CD4-positive, alpha-beta T cell treated with Interleukin-21 for 1 hour (primary cell): ENCODE measurements at regions not wholly inside any gene's neighbourhood (a gene's known extent, or its start where the extent isn't known, plus 50 kb on each side); places are given as distances from the start of the nearest gene placed in this dataset.

Experiments used
- DNase-seq: peaks from one replicate; pipeline ENCODE4 v3.0.0-alpha.2; 2020

DNA sequence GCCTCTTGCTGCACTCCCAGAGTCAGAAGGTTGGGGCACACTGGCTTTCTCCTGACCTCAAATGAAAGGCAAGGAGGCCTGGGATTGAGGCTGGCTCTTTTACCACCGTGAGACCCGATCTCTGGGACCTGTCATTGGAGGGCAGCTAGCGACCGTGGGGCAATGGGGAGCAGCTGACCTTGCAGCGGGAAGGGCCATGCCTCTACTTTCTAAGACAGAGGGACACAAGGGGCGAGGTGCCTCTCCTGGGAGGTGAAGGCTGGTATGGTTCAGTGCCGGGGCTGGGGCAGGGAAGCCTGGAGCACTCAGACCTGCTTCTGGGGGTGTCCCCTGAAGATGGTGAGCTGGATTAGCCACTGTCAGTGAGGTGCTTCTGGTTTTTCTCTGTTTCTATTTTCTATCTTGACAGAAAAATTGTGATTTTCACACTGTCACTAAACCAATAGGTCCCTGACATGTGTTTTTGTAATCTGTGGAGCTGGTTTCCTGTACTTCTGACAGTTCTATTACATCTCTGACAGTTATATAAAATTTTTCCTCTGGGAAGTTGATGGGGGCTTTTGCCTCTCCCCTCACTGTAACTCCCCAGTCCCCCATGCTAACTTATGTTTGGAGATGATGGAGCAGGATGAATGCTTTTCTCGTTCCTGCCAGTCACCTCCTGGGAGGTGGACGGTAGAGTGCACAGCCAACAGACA, 340.8 kb downstream of the RPS24 start:
- DNase-seq = no peak

DNA sequence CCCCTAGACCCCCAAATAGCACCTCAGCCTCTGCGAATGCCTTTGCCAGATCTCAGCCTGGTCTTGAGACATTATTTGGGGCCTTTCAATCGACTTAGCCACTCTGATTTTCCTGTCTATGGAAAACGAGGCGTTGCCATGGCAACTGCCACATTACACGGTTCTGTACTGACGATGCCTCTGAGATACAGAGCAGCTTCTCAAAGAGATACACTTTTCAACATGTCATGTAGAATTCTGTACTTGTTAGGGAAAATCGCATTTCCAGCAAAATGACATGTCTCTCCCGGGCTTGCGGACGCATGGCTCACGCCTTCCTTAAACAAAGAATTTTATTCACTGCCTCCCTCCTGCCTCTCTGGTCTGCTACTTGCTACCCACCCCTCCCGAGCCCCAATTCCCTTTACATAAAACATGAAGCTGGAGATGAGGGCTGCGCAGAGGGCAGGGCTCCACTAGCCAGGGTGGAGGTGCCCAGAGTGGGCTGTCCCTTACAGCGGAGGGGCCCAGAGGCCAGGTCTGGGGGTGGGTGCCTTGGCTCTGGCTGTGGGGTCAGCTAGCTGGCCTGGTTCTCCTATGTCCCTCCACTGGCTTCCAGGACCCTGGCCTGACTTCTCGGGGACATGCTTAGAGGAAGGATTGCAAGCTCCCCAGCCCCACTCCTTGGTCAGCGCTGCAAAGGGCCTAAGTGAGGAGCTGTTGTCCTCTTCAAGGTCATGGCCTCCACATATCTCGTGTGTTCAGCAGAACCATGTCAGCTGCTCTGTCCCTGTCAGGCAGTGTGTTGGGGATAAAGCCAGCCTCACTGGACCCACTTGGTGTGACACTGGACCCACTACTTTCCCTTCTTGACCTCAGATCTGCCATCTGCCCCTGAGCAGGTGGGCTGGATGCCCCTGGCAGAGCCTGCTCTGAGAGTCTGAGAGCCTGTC, 342.5 kb downstream of the RPS24 start:
- no peak for DNase-seq

DNA sequence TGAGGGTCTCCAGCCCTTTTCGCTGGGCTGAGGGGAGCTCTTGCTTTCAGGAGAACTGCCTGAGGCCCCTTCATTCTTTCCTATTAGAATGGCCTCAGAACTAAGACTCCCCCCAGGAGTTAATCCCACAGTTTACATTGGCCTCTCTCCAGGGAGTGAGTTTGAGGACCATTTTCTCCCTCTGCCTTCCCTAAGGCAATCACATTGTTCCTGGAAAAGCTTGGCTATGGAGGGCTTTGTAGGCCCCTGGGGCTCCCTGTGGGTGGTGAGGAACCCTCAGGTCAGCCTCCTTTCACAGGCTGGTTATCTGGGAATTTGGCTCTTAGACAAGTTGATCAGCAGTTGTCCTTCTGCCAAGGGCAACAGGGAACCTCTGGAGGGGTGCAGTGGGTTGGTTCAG, 343.7 kb downstream of the RPS24 start:
- no peak for DNase-seq

DNA sequence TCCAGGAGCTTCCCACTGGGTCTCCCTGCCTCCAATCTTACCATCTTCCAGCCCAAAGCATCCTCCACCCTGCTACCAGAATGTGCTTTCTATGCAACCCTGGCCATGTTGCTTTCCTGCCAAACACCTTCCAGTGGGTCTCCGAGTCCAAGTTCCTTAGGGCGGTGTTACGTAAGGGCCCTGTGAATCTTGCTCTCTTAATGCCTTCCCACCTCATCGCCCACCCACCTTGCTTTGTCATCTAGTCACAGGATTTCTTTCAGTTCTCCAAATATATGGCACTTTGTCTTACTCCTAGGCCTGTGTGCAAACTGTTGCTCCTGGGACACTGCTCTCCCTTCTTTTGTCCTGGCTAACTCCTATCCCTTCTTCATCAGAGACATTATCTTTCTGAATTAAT, 344.5 kb downstream of the RPS24 start:
- DNase-seq = no peak

DNA sequence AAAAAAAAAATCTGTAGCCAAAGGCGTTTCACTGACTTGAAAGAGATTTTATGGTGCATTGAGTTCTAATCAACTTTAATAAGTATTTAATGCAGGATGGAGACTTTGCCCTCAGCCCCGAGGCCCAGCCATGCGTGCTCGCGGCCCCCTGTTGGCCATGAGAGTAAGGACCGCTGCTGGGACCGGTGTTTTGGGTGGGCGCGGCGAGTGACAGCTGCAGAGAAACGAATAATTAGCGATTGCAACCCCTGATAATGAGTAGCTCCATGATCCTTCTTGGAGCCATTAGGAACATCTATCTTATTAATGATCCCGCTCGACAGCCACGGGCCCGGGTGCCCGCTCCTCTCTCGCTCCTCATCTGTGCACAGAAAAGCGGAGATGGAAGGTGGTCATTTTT, 347.4 kb downstream of the RPS24 start:
- DNase-seq = no peak

DNA sequence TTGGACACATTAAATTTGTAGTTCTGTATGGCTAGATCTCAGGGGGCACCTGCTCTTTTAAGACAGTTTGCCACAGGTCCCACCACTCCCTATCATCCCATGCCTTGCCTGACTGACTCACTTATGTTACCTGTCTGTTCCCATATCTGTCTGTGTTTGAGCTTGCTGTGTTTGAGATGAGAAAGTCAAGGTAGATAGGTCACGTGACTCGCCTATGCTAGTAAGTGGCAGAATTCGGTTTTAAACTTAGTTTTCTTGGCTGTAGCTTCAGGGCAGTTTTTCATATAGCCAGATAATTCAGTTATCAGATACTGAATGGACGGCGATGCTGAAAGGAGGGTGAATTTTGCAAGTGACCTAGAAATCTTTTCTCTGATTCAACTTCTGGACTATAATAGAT, 348.4 kb downstream of the RPS24 start:
- no peak for DNase-seq

DNA sequence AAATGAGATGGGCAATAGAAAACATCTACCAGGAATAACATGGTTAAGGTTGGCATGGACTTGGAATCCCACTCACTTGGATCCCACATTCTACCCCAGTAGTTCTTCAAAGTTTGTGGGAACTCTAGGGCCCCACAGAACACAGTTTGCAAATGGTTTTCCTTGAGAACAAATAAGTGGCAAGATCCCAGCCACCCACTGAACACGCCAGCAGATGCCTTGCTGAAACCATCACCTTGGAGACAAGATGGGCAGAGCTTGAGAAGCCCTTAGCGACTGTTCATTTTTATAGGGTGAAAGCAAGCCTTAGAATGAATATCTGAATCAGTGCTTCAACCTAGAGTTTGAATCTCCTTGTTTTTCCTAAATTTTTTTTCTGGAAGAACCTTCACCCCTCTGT, 349.1 kb downstream of the RPS24 start:
- DNase-seq = no peak

DNA sequence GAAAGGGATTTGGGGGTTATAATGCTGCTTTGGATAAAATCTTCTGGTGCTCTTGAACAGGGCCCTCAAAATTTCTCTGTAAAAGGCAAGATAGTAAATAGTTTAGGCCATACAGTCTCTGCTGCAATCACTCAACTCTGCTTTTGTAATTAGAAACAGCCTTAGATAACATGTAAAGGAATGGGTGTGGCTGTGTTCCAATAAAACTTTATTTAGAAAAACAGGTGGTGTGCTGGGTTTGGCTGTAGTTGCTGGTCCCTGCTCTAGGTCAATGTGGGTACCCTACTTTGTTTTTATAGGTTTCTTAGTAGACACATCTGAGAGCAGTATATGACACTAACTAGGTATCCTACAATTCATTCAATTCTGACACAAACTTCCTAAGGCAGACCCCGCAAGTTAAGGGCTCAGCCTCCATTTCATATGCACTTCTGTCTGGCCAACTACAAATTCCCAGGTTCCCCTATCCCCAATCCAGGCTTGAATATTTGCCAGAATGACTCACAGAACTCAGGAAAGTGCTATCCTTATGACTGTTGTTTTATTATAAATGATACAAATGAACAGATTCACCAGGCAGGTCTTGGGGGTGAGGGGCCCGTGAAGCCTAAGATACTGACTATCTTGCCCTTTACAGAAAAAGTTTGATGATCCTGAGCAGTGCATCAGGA, 349.9 kb downstream of the RPS24 start:
- DNase-seq = no peak

DNA sequence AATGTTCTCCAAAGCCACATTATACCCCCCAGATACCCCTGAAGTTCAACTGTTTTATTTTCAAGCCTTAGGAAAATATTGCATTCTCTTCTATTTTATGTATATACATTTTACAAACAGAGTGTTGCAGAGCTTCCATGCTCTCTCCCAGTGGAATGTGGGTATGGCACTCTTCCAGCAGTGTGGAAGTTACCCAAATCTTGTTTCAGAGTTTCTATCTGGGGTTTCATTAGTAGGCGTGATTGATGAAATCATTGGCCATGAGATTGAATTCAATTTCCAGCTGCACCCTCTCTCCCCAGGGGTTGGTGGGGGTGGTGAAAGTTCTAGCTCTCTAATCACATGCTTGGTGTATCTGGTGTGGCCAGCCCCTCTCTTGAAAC, 350.4 kb downstream of the RPS24 start:
- DNase-seq = no peak

DNA sequence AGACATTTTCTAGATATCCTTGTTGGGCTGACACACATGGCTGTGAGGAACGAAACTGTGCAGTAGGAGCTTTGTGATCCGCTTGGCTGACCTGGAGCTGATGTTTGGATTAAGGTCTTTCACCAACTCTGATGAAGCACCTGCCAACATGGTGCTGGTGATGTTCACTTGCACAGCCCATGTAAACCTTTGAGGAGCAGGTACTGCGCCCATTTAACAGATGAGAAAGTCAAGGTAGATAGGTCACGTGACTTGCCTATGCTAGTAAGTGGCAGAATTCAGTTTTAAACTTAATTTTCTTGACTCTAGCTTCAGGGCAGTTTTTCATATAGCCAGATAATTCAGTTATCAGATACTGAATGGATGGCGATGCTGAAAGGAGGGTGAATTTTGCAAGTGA, 351.9 kb downstream of the RPS24 start:
- no peak for DNase-seq

DNA sequence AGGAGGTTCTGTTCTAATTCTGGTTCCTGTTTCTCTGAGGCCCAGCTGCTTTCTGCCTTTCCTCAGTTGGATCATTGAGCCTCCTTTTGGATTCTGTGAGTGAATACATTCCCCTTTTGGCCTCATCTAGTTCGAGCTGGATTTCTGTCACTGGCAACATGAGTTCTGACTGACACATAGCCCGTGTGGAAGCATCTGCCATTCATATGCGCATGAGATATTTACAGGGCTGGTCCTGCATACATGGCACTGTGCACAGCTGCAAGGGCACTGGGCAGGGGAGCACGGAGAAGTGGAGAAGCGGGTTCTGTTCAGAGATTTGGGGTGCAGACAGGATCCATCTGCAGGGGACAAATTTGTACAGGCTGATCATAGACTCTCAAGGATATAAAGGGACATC, 352.8 kb downstream of the RPS24 start:
- DNase-seq = no peak

DNA sequence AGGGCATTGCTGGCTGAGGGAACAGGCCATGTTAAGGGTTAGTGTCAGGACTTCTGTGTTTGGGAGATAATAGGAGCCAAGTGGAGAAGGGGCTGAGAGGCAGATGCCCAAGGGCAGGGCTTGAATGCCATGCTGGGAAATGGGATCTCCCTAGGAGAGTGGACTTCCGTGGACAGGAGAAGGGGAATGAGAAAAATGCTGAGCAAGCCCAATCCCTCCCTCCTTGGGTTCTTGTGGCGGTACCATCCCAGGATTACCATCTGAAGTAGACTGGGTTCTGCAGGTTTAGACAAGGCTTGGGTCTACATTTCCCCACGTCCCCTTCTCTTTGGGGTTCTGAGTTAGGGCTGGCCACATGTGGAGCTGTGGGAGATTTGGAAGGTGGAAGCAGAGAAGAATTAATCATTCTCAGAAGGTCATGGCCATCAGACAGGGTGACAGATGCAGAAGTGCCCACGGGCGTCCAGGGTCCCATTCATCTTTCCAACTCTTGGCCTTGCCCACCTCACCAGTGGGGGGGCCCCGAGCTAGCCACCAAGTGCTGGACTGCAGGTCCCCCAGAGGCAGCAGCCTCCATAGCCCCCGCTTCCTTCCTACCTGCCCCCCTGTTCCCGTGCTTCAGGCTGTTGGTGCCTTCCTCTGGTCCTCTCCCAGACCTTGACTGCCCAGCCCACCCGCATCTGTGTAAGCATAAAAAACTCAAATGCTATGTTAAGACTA, 354.8 kb downstream of the RPS24 start:
- no peak for DNase-seq

DNA sequence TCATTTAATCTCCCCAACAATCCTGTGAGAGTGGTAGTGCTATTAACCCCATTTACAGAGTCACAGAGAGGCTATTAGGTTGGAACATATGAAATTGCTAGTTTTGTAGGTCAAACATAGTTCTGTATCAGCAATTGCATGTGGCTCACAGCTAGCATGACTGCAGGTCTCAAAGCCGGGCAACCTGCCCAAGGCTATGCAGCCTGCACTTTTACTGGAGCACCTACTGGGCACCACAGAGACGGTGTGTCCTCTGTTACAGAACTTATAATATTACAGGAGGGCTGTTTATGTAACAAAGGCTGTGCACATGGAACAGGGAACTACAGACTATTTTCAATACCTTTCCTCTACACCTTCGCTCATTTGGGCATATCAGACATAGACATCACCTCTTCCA, 355.8 kb downstream of the RPS24 start:
- no peak for DNase-seq

DNA sequence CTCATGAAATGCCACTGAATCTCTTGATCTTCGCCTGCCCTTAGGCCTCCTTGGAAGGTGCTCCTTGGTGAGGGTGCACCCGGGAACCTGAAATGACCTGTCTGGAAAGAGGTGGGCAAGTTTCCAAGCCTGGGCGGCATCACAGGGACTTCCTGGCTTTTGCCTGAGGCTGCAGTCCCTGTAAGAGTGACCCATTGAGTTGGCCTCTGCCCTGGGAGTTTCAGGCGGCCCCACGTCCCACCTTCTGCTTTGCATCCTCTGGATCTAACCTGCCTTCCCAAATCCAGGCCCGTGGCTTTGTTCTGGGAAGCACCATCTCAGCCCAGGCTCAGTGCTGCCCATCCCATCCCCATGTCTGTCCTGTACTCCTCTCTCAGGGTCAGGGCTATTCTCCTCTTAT, 356.4 kb downstream of the RPS24 start:
- no peak for DNase-seq

DNA sequence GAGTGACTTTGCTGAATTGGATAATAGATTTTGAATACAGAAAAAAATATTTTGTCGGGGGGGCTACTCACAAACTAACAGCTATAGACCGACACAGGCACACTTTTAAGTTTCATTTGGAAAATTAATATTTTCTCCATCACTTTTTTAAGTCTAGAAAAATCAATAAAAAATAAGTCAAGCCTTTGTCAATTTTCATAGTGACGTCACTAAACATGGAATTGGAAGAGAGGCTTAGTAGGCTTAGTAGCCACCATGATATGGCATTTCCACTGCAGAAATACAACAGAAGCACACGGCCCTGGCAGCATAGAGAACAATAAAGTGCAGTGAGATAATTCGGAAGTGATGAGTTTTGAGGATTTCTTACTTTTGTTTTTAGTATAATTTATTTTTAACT, 357.2 kb downstream of the RPS24 start:
- DNase-seq = no peak

DNA sequence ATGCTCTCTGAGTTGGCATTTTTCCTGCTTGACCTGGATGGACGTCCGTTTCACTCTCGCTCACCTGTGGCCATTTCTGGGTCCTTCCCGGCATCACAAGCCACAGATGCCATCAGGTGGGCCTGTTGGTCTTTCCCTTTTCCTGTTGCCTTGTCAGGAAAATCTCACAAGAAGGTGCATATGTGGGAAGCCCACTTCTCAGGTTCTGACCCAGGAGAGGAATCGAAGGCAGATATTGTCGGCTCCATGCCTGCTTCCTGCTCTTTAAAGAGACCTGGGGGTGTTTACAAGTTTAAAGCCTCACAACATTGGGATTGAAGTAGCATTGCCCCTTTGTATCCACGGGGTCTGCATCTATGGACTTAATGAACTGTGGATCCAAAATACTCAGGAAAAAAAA, 357.9 kb downstream of the RPS24 start:
- no peak for DNase-seq

DNA sequence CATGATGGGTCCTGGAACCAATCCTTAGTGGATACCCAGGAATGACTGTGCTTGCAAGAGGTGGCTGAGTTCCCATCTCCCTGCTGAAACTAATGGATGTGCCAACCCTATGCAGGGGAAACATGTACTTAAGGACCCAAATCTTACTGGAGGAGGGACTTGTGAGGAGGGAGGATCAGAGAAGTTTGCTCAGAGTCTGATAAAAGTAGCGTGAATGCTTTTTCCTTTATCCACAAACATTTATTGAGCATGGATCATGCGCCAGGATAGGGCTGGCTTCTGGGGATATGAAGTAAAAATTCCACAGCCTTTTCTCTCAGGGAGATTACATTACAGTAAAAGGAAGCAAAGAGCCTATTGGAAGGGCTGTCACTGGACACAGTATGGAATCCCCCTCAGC, 358.5 kb downstream of the RPS24 start:
- DNase-seq = no peak

DNA sequence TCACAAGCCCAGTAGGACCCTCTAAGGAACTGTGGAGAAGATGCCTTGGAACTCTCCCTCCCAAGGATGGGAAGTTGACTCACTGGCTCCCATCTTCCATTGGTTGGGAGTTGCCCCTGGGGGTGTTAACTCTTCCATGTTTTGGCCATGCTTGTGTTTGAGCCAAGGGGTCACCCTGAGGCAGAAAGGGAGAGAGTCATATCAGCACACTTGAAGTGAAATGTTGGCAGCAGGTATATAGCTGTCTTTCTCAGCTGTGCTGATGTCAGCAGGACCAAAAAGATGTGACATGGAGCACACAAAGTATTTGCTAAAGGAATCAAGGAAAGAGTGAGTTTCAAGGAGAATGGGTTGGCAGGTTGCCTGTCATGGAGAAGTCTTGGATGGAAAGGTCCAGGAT, 359.4 kb downstream of the RPS24 start:
- no peak for DNase-seq

DNA sequence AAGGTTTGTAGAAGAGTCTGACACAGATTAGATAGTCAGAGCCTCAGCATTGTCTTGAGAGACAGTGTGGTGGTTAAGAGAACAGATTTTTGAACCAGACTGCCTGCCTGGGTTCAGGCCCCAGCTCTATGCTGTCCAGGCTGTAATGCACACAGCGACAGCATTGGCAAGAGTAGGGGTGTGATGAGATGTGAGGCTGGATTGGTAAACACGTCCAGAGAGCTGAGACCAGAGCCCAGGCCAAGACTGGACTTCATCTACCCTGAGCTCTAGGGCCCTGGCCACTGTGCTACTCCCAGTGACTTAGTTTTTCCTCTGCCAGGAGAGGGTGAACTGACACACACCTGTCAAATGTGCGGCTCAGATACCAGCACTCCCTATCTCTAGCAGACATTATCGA, 360.4 kb downstream of the RPS24 start:
- no peak for DNase-seq

DNA sequence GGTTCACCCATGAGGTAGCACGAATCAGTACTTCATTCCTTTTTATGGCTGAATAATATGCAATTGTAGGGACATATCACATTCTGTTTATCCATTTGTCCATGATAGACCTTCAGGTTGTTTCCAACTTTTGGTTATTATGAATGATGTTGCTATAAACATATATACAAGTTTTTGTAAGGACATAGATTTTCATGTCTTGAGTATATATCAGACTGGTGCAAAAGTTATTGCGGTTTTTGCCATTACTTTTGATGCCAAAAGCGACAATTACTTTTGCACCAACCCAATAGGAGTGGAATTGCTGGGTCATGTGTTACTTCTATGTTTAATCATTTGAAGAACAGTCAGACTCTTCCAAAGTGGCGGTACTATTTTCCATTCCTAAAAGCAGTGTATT, 361.5 kb downstream of the RPS24 start:
- no peak for DNase-seq

DNA sequence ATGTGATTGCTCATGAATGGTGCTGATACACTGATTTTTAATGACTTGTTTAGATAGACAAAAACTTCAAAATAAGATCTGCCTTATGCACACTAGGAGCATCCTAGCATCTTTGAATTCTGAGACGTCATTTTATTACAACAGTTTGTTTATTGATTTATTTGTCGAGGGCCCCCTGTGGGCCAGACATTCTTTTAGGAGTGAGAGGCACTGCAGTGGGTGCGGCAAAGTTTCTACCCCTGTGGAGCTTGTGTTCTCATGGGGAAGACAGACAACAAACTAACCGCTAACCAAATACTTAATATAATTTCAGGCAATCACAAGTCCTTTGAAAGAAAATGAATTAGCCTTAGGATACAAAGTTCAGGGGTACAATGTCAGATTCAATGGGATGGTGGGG, 363.1 kb downstream of the RPS24 start:
- no peak for DNase-seq

DNA sequence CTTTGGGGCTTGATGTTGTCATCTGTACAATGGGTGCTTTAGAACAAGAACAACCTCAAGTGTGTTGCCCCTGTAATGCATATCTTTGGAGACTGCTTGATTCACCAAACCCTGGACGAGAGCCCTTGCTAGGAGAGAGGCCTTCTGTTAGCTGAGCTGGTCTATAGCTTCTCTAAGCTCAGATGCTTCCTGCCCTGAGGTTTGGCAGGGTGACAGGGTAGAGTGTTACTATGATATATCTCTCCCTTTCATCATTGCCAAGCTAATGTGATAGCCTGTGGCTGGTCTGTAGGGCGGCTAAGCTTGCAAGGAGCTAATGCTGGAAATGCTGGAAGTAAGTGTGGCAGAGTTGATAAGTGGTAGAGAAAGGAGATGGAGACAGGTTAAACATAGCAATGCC, 364.1 kb downstream of the RPS24 start:
- DNase-seq = no peak

DNA sequence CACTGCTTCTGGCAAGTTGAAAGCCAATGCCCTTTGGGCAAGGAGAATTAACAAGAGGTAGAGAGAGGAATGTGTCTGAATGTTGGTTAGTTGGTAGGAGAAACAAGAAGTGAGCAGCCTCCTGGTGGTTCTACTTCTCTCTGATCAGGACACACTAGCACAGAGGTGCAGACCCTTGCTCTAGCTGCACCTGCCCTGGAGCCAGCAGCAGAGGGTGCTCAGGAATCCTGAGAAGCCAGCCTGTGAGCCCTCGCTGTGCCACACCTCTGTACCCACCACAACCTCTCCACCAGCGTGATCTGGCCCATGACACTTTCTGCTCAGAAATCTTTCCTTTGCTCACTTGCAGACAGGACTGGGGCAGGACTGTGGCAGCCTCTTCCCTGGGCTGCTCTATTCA, 364.7 kb downstream of the RPS24 start:
- no peak for DNase-seq
